Endothelial cell (in vitro differentiated cells): ENCODE measurements at regions not wholly inside any gene's neighbourhood (a gene's known extent, or its start where the extent isn't known, plus 50 kb on each side); places are given as distances from the start of the nearest gene placed in this dataset.

Experiments
- DNase-seq: peaks from one replicate; pipeline ENCODE4 v3.0.0; 2021; ENCODE audit warnings: low spot score
- H3K27ac Mint-ChIP-seq: one replicate; pipeline ENCODE4 v1.8.0; 2021; ENCODE audit warnings: mixed read lengths, inconsistent platforms; ENCODE audit not compliant: unreplicated experiment
- H3K27me3 Mint-ChIP-seq: one replicate; pipeline ENCODE4 v1.8.0; 2021; ENCODE audit warnings: mild to moderate bottlenecking, moderate library complexity, mixed read lengths, inconsistent platforms; ENCODE audit not compliant: unreplicated experiment
- H3K36me3 Mint-ChIP-seq: one replicate; pipeline ENCODE4 v1.8.0; 2021; ENCODE audit warnings: mild to moderate bottlenecking, low read depth, mixed read lengths, inconsistent platforms; ENCODE audit not compliant: unreplicated experiment
- H3K4me1 Mint-ChIP-seq: one replicate; pipeline ENCODE4 v1.8.0; 2021; ENCODE audit warnings: mild to moderate bottlenecking, mixed read lengths, inconsistent platforms; ENCODE audit not compliant: unreplicated experiment
- H3K4me3 Mint-ChIP-seq: one replicate; pipeline ENCODE4 v1.8.0; 2021; ENCODE audit warnings: mild to moderate bottlenecking, mixed read lengths, inconsistent platforms; ENCODE audit not compliant: unreplicated experiment
- H3K9me3 Mint-ChIP-seq: one replicate; pipeline ENCODE4 v1.8.0; 2021; ENCODE audit warnings: mixed read lengths, inconsistent platforms; ENCODE audit not compliant: unreplicated experiment
- CTCF ChIP-seq: fragments of 200-600 bp; sonication (generic); IDR thresholded peaks from one replicate; pipeline ENCODE4 v1.5.0; 2021; ENCODE audit warnings: antibody characterized with exemption; ENCODE audit not compliant: unreplicated experiment

DNA sequence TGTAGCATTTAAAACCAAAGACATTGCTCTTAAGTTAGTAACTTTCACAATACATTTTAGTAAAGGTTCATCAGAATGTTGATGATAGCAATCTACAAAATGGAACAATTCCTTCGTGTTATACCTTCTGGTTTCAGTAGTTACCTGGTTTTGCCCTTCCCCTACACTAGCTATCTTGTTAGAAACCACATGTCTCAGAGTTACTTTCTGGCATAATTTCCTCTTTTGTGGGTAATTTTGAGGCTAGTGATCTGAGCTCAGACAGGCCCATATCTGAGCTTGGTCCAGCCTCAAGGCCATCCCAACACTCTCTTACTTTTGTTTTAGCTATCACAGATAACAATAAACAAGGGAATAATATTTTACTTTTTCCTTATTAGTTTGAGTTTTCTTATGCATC, 196.9 kb downstream of the KITLG start:
- no peaks in the 10 kb centered on the region for H3K36me3 Mint-ChIP-seq
- TF ChIP-seq CTCF = no peak
- H3K4me1 Mint-ChIP-seq = no peaks in the 10 kb centered on the region
- no peak for DNase-seq
- no peak overlapping the region for H3K27ac Mint-ChIP-seq
- H3K9me3 Mint-ChIP-seq = no peaks in the 10 kb centered on the region
- no peak overlapping the region for H3K4me3 Mint-ChIP-seq
- no peaks in the 10 kb centered on the region for H3K27me3 Mint-ChIP-seq

DNA sequence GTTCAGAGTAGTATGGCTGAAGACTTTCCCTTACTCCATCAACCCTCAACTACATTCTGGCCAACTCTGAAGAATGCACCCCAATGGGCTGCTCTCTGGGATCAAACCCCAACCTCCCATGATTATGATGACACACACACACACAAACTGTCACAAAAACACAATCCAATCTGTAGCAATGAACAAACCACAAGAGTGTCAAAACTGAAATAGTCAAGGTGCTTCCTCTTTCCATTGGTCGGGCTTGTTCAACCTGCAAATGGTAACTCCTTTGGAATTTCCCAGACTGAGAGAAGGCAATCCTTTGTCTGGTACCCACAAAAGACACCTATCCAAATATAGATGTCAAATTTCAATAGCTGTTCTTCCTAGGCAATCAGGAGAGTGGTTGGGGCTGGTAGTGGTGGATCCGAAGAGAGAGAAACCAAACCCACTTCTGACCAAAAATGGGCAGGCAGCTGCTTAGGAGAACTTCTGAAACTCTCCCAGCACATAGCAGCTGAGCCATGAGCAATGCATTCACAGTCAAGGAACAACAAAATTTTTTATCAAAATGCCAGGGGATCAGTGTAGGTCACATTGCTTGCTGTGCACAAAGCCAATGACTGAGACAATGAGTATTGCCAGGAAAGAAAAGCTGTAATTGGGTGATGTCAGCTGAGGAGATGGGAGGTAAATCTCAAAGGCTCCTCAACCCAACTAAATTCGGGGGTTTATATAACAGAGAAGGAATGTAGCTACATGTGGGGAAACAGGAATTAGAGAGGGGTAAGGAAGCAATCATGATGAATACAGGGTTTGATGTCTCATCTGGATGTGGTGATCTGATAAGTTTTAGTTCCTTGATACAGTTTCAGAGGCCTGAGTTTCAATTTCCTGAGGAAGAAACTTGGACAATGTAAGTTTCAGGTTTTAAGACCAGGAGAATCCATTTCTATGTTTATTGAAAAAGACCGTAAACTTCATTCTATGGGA, 191.4 kb downstream of the KITLG start:
- Mint-ChIP-seq H3K36me3 (no peaks in the 10 kb centered on the region), H3K4me1 (peaks cover 6% of the 10 kb centered on the region), H3K27me3 (no peaks in the 10 kb centered on the region), H3K4me3 (no peak overlapping the region), H3K27ac (no peak overlapping the region), H3K9me3 (no peaks in the 10 kb centered on the region)
- no peak for DNase-seq
- TF ChIP-seq CTCF = no peak

GRCh38 chr12:88390811-88391210, 189.5 kb downstream of the KITLG start:
- H3K27ac Mint-ChIP-seq = no peak overlapping the region
- no peaks in the 10 kb centered on the region for H3K27me3 Mint-ChIP-seq
- H3K36me3 Mint-ChIP-seq = no peaks in the 10 kb centered on the region
- no peak for TF ChIP-seq CTCF
- H3K4me3 Mint-ChIP-seq = no peak overlapping the region
- H3K4me1 Mint-ChIP-seq = peaks cover 6% of the 10 kb centered on the region
- no peak for DNase-seq
- no peaks in the 10 kb centered on the region for H3K9me3 Mint-ChIP-seq

GRCh38 chr12:88391556-88391955, 188.7 kb downstream of the KITLG start:
- TF ChIP-seq CTCF = no peak
- Mint-ChIP-seq H3K4me3 (no peak overlapping the region), H3K27me3 (no peaks in the 10 kb centered on the region), H3K9me3 (no peaks in the 10 kb centered on the region), H3K4me1 (peaks cover 6% of the 10 kb centered on the region), H3K27ac (no peak overlapping the region), H3K36me3 (no peaks in the 10 kb centered on the region)
- DNase-seq = no peak
